ENCODE measurements at regions not wholly inside any gene's neighbourhood (a gene's known extent, or its start where the extent isn't known, plus 50 kb on each side); places are given as distances from the start of the nearest gene placed in this dataset.
A peak's percentile ranks its signal among the peaks of the same experiment; 100 is the strongest.

GRCh38 chr6:134529305-134529704 lies 211.4 kb upstream of the SGK1 start:
- no peak for DNase-seq (ENCODE audit: low read depth in 2 of 2)

GRCh38 chr6:134527108-134527787 lies 209.3 kb upstream of the SGK1 start:
- DNase-seq (ENCODE audit: low read depth in 2 of 2): no peak

- DNase-seq (ENCODE audit: low read depth in 2 of 2): no peak
Measured at GRCh38 chr6:134525190-134525868, 207.4 kb upstream of the SGK1 start.

GRCh38 chr6:134523903-134524650 lies 206.2 kb upstream of the SGK1 start:
- DNase-seq (ENCODE audit: low read depth in 2 of 2): no peak

- no peak for DNase-seq (ENCODE audit: low read depth in 2 of 2)
Measured at GRCh38 chr6:134523051-134523450, 205.1 kb upstream of the SGK1 start.

- DNase-seq (ENCODE audit: low read depth in 2 of 2): no peak
Measured at GRCh38 chr6:134521116-134521501, 203.2 kb upstream of the SGK1 start.

GRCh38 chr6:134520181-134521115 lies 202.5 kb upstream of the SGK1 start:
- DNase-seq (ENCODE audit: low read depth in 2 of 2): no peak

GRCh38 chr6:134519465-134519864 lies 201.6 kb upstream of the SGK1 start:
- no peak for DNase-seq (ENCODE audit: low read depth in 2 of 2)

GRCh38 chr6:134517868-134518267 lies 200.0 kb upstream of the SGK1 start:
- DNase-seq (ENCODE audit: low read depth in 2 of 2): no peak

GRCh38 chr6:134517145-134517658 lies 199.3 kb upstream of the SGK1 start:
- peak; percentile 36 to 49 for DNase-seq (ENCODE audit: low read depth in 2 of 2)

GRCh38 chr6:134516582-134516981 lies 198.7 kb upstream of the SGK1 start:
- no peak for DNase-seq (ENCODE audit: low read depth in 2 of 2)

GRCh38 chr6:134515986-134516385 lies 198.1 kb upstream of the SGK1 start:
- no peak for DNase-seq (ENCODE audit: low read depth in 2 of 2)

- no peak for DNase-seq (ENCODE audit: low read depth in 2 of 2)
Measured at GRCh38 chr6:134512981-134513391, 195.1 kb upstream of the SGK1 start.

- DNase-seq (ENCODE audit: low read depth in 2 of 2): no peak
Measured at GRCh38 chr6:134511984-134512683, 194.2 kb upstream of the SGK1 start.

- DNase-seq (ENCODE audit: low read depth in 2 of 2): no peak
Measured at GRCh38 chr6:134510920-134511319, 193.0 kb upstream of the SGK1 start.

- no peak for DNase-seq (ENCODE audit: low read depth in 2 of 2)
Measured at GRCh38 chr6:134510142-134510541, 192.2 kb upstream of the SGK1 start.

GRCh38 chr6:134508862-134509498 lies 191.1 kb upstream of the SGK1 start:
- no peak for DNase-seq (ENCODE audit: low read depth in 2 of 2)

GRCh38 chr6:134506162-134506561 lies 188.2 kb upstream of the SGK1 start:
- no peak for DNase-seq (ENCODE audit: low read depth in 2 of 2)

- DNase-seq (ENCODE audit: low read depth in 2 of 2): no peak
Measured at GRCh38 chr6:134503585-134504281, 185.8 kb upstream of the SGK1 start.
